Activated CD4-positive, alpha-beta T cell treated with anti-CD3 and anti-CD28 coated beads for 1 hour (primary cell): ENCODE measurements at regions not wholly inside any gene's neighbourhood (a gene's known extent, or its start where the extent isn't known, plus 50 kb on each side); places are given as distances from the start of the nearest gene placed in this dataset.

ENCODE experiments used
- DNase-seq: peaks from one replicate; pipeline ENCODE4 v3.0.0-alpha.2; 2020

DNA sequence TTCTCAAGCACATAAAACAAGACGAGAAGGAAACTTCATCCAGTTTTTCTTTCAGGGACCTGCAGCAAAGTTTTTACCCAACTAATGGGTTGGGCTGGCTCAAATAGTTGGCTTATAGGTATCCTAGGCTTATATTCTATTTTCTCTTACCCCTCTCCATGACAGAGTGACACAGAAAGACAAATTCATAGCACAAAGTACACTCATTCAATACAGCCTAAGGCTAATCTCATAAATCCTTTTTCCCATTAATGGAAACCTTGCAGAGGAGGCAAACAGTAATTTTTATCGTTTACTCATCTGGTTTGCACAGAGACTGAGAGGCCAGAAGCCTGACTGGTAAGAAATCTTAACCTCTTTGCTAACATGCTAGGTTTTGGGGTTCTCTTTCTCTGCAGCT, 1589.9 kb downstream of the SLITRK1 start:
- DNase-seq = no peak

DNA sequence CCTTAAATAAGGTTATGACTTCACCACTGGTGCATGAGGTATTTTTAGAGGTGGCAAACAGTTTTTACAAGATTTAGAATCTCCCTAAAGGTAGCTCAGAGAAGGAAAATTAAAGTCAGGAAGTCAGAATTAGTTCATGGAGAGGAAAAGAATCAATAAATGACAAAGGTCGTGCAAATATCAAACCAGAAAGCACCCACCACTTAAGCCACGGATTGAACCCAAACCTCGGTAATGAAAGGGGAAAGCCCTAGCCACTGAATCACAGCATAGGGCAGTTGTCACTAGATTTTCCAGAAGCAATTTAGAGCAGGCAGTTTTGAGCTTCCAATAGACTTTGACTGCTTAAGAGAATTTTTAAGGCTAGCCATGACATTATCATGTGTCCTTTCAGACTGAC, 1590.4 kb downstream of the SLITRK1 start:
- DNase-seq = no peak

- no peak for DNase-seq
Observed at GRCh38 chr13:82275644-82276043, 1606.6 kb downstream of the SLITRK1 start.

DNA sequence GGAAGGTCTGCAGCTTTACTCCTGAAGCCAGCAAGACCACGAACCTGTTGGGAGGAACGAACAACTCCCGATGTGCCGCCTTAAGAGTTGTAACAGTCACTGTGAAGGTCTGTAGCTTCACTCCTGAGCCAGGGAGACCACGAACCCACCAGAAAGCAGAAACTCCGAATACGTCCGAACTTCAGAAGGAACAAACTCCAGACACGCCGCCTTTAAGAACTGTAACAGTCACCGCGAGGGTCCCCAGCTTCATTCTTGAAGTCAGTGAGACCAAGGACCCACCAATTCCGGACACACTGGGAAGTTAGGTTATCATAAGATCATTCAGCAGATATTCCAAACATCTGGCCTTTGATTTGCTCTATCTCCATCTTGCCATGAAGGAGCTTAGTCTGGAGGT, 1623.0 kb downstream of the SLITRK1 start:
- no peak for DNase-seq

DNA sequence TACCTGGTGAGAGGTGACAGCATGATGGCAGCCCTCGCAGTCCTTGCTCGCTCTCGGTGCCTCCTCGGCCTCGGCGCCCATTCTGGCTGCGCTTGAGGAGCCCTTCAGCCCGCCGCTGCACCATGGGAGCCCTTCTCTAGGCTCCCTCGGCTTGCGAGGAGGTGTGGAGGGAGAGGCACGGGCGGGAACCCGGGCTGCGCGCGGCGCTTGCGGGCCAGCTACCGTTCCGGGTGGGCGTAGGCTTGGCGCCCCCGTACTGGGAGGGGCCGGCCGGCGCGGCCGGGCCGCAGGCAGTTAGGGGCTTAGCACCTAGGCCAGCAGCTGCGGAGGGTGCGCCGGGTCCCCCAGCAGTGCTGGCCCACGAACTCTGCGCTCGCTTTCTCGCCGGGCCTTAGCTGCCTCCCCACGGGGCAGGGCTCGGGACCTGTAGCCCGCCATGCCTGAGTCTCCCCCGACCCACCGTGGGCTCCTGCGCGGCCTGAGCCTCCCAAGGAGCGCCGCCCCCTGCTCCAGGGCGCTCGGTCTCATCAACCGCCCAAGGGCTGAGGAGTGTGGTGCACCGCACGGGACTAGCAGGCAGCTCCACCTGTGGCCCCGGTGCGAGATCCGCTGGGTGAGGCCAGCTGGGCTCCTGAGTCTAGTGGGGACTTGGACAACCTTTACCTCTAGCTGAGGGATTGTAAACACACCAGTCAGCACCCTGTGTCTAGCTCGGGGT, 1624.3 kb downstream of the SLITRK1 start:
- no peak for DNase-seq

- DNase-seq = no peak
Observed at GRCh38 chr13:82248762-82249161, 1633.5 kb downstream of the SLITRK1 start.

- DNase-seq = no peak
Observed at GRCh38 chr13:82245860-82246259, 1636.4 kb downstream of the SLITRK1 start.

- DNase-seq = no peak
Observed at GRCh38 chr13:82224806-82225205, 1657.5 kb downstream of the SLITRK1 start.

DNA sequence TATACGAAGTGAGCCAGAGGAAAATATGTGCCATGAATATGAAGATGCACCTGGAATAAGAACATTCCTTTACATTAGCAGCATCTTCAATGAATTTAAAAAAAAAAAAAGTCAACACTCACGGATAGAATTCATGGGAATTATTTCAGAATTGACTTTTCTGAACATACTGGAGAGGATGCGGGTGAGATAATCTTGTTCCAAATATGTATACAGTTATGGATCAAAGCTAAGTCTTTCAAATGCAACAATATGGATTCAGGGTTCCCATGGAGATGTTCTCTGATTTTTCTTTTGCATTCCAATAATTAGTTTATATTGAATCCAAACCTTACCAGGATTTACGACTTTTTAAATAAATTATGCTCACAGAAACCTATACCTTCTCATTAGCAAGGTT, 1660.7 kb downstream of the SLITRK1 start:
- no peak for DNase-seq

- no peak for DNase-seq
Observed at GRCh38 chr13:82220641-82221040, 1661.6 kb downstream of the SLITRK1 start.

GRCh38 chr13:82216165-82216564, 1666.1 kb downstream of the SLITRK1 start:
- DNase-seq = no peak

GRCh38 chr13:82214341-82214740, 1667.9 kb downstream of the SLITRK1 start:
- DNase-seq = no peak

GRCh38 chr13:82206241-82206640, 1676.0 kb downstream of the SLITRK1 start:
- no peak for DNase-seq

DNA sequence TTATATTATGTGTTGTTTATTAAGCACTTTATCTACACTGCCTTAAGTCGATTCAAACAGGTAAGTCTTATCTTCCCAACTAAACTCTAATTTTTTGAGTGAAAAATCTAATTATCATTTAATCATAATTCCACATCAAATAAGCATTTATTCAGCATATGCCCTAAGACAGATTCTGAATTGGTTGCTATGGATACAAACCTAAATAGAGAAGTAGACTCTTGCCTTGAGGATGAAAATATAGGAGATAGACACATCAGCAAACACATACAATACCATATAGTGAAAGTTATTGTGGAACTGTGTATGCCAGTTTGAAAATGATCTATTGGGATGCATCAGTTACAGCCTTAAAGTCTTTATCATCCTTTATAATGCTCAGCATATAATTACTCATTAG, 1679.9 kb downstream of the SLITRK1 start:
- DNase-seq = no peak

GRCh38 chr13:82196087-82196486, 1686.2 kb downstream of the SLITRK1 start:
- DNase-seq = no peak

GRCh38 chr13:82187227-82187626, 1695.0 kb downstream of the SLITRK1 start:
- no peak for DNase-seq

DNA sequence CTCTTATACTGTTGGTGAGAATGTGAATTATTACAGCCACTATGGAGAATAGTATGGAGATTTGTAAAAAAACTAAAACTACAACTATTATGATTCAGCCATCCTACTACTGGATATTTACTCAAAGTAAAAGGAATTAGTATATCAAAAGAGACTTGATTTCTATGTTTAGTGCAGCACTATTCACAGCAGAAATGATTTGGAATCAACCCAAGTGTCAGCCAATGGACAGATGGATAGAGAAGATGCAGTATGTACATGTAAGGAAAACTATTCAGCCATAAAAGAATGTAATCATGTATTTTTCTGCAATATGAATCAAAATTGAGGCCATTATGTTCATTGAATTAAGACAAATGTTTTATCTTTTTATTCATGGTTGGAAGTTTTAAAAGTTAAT, 1705.5 kb downstream of the SLITRK1 start:
- no peak for DNase-seq

GRCh38 chr13:82165396-82166174, 1716.7 kb downstream of the SLITRK1 start:
- DNase-seq = no peak

DNA sequence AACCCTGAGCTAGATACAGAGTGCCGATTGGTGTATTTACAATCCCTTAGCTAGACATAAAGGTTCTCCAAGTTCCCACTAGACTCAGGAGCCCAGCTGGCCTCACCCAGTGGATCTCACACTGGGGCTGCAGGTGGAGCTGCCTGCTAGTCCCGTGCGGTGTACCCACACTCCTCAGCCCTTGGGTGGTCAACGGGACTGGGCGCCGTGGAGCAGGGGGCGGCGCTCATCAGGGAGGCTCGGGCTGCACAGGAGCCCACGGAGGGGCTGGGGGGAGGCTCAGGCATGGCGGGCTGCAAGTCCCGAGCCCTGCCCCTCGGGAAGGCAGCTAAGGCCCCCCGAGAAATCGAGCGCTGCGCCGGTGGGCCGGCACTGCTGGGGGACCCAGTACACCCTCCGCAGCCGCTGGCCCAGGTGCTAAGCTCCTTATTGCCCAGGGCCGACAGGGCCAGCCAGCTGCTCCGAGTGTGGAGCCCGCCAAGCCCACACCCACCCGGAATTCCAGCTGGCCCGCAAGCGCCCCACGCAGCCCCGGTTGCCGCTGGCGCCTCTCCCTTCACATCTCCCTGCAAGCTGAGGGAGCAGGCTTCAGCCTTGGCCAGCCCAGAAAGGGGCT, 1717.4 kb downstream of the SLITRK1 start:
- peak; percentile 7 for DNase-seq

DNA sequence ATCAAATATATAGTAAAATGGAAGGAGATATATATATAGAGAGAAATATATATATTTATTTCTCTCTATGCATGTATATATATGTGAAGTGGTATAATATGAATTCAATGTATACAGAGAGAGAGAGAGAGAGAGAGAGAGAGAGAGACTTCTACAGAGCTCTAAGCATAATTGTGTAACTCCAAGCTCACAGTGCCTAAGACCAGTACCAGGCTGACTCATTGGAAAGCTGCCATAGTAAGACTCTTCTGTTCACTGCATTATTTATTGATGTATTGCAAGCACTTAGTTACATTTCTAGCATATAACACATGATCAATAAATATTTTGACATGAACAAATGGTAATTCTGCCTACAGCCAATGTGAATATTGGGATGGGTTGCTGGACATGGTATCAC, 1734.7 kb downstream of the SLITRK1 start:
- no peak for DNase-seq

DNA sequence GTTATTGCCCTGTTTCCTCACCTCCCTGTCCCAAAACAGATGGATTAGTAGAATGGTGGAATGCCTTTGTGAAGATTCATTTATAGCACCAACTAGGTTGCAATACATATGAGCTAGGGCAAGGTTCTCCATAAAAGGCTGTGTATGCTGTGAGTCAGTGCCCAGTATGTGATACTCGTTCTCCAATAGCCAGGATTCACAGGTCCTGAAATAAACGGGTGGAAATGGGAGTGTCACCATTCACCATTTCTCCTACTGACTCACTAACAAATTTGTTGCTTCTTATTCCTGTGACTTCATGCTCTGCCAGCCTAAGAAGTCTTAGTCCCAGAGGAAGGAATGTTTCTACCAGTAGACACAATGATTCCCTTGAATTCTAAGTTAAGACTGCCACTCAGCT, 1745.4 kb downstream of the SLITRK1 start:
- no peak for DNase-seq

GRCh38 chr13:82129281-82129680, 1753.0 kb downstream of the SLITRK1 start:
- DNase-seq = no peak

DNA sequence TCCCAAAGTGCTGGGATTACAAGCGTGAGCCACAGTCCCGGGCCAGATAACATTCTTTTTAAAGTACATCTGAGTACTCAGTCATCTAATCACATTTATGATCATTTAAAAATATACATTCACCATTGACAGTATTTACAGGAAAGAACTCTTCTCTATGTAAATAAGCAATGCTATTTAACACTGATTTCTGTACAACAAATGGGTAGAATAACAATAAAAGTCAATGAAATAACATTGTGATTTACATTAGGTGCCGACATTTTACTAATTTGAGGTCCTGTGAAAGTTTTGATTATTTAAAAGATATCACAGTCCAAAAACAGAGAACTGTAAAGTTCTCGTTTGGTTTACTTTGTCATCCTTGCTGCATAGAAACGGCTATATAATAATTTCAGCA, 1763.7 kb downstream of the SLITRK1 start:
- DNase-seq = no peak

DNA sequence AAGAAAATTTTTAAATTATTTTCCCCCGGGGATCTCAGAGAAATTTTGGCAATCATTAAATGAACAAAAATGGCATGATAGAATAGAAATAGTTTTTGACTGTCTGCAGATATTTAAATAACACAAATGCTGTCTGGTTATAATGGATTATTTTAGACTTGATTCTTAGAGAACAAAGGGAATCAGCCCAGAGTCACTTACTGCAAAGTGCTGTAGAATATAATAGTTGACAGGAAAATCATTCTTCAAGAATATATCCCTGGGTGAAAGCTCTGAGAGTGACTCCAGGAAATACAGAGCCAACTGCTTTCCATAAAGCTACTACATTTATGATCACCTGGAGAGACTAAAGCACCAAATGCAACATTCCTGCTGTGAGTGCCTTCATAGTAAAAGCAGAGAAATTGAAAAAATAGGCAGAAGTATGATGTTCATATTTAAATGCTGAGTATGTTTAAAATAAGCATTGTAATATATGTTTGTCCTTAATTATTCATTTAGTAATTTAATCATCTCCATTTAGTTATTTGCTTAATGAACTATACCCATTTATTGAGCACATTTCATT, 1765.8 kb downstream of the SLITRK1 start:
- DNase-seq = no peak
